Spleen (tissue), 7 donors: ENCODE measurements at regions not wholly inside any gene's neighbourhood (a gene's known extent, or its start where the extent isn't known, plus 50 kb on each side); places are given as distances from the start of the nearest gene placed in this dataset.

ENCODE experiments used
- CTCF ChIP-seq, 11 experiments: fragments of 200-600 bp in 7 of 11; fragments of 450-650 bp in 4 of 11; sonication (generic) in 4 of 11; IDR thresholded peaks in 8 of 11; conservative IDR thresholded peaks in 3 of 11; 1 replicate in 7 of 11; 2 replicates in 4 of 11; pipeline versions ENCODE4 v1.4.0 to v1.8.0; 2016 to 2021; ENCODE audit warnings: antibody characterized with exemption in 11 of 11, inconsistent platforms in 4 of 11, mild to moderate bottlenecking in 1 of 11
- POLR2A ChIP-seq, 3 donors: fragments of 450-650 bp; IDR thresholded peaks; one replicate each; pipeline ENCODE4 v1.5.1; 2017; ENCODE audit warnings: antibody characterized with exemption in 3 of 3, mild to moderate bottlenecking in 1 of 3
- donor health status: DM: no; HTN: no; CAD: no; lungs with moderate emphysema.
- donor health status: DM: no; HTN: no; CAD: no.
- donor health status: DM: no; HTN: no; CAD: no.

DNA sequence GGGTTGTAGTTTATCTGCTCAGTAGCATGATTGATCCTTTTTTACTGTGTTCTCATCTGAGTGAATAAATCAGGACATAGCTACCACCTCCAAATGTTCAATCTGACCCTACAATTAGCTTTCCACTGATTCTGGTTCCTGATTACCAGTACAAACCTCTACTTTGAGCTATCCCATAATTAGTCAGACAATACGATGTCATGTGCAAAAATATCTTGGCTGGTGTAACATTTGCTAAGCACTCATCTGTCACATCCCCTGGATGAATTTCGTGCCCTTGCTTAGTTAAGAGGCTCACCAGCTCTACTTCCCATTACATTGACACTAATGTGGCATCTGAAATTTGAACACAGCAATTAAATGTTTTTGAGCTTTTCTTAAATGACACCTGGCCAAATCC is 1101.0 kb upstream of the PCDH7 start:
- TF ChIP-seq CTCF (IDR thresholded peaks at IDR 0.05 in 8 of 11, conservative IDR thresholded peaks at IDR 0.05 in 3 of 11) (no peak), POLR2A (IDR thresholded peaks at IDR 0.05) (no peak)
